Hypothalamus (tissue), 51 donors: ENCODE measurements at regions not wholly inside any gene's neighbourhood (a gene's known extent, or its start where the extent isn't known, plus 50 kb on each side); places are given as distances from the start of the nearest gene placed in this dataset.
A peak's percentile ranks its signal among the peaks of the same experiment; 100 is the strongest.

Experiments used
- DNase-seq, 51 donors: peaks; one replicate each; lab custom pipeline; 2025; lab: John Stamatoyannopoulos, UW

GRCh38 chr11:92808022-92808421, 161.4 kb upstream of the MTNR1B start:
- no peak for DNase-seq

DNA sequence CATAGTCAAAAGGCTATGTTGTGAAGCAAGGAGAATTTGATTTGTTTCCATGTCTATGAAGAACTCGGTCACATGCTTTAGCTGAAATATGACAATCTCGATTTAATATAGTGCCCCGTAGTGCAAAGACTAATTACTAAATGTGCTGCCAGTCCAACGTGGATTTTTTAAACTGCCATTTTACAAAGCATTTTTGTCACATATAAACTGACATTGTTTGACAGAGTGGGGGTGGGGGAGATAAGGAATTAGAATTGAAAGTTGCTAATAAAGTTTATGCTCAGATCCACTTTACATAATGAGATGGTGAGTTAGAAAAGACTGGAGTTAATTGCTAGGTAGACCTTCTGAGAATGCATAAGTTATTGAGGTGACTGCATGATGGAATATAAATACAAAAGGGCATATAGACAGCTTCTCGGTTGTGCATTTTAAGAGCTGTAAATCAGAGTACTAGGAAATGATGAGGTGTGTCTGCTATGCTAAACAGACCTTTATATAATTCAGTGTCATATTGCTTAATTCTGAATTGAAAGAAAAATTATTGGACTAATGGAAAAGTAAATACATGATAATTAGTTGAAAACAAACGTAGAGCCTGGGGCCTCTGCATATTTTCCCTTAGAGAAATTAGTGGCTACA, 158.9 kb upstream of the MTNR1B start:
- no peak for DNase-seq

DNA sequence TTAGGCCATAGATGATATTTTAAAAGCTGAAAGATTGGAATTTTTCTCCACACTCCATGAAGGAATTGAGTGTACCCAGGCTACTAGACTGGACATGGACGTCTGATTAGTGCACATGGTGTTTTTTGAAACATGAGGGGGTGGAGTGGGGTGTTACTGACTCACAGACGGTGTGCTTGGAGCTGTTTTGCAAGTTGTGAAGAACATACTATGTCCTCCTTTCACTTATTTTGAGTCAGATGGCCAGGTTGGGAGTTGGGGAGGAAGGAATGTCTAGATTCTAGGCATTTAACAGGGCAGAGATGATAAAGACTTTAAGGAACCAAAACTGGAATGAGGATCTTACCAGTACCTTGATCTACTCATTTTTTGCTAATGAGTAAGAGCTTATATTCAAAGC, 158.1 kb upstream of the MTNR1B start:
- no peak for DNase-seq

DNA sequence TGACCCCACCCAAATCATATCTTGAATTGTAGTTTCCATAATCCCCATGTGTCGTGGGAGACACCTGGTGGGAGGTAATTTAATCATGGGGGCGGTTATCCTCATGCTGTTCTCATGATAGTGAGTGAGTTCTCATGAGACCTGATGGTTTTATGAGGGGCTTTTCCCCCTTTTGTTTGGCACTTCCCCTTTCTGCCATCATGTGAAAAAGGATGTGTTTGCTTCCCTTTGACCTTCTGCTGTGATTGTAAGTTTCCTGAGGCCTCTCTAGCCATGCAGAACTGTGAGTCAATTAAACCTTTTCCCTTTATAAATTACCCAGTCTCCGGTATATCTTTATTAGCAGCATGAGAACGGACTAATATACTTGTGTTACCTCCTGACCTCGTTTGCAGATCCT, 156.6 kb upstream of the MTNR1B start:
- no peak for DNase-seq

DNA sequence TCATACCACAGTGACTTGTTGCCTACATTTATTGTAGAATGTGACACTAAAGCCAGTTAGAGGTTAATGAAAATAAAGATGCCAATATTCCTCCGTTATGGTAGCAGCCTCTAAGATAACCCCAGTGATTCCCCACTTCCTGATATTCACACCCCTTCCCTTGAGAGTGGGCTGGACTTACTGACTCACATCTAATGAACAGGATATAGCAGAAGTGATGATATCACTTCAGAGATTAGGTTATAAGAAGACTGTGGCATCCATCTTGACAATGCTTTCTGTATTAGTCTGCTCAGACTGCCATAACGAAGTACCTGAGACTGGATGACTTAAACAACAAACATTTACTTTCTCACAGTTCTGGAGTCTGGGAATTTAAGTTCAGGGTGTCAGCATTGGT, 149.6 kb upstream of the MTNR1B start:
- no peak for DNase-seq

- DNase-seq, result no peak
Measured at GRCh38 chr11:92820860-92821259, 148.6 kb upstream of the MTNR1B start.

GRCh38 chr11:92822410-92822809, 147.0 kb upstream of the MTNR1B start:
- peak in 1 of 51 donors; percentile 9 for DNase-seq

DNA sequence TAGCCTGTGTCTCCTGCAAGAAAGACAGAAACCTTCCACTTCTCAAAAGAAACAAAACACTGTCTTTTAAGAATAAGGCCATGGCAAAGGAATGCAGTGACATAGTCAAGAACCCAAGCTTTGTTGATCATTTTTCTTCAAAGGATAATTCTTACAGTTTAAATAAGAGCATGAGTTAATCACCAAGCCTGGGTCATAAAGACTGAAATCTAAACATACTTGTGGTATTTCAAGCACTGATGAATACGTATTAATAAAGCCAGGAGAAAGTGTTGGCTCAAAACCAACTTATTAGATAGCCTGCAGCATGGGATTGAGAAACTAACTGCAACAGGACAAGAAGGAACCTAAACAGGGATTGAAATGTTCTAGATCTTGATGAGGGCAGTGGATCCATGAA, 143.3 kb upstream of the MTNR1B start:
- DNase-seq, result no peak

GRCh38 chr11:92826603-92827002, 142.8 kb upstream of the MTNR1B start:
- no peak for DNase-seq

DNA sequence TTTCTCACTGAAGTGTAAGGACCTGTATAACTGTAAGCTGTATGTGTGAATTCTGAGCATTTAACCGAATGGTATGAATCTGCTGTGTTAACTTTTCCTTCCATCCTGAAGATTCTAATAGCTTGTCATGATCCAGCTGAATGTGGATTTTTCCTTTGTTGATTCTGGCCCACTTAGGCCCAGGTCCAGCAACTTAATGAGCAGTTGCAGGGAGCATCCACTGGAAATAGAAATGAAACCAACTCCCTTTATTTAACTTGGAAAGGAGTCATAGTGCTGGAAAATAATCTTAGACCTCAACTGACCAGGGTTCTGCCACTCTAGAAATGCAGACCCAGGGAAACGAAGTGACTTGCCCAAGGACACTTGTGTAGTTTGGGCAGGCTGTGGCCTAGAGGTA, 142.3 kb upstream of the MTNR1B start:
- DNase-seq, result no peak

GRCh38 chr11:92828556-92828955, 140.9 kb upstream of the MTNR1B start:
- peak in 2 of 51 donors; percentile 2 to 6 for DNase-seq

- DNase-seq, result no peak
Measured at GRCh38 chr11:92829121-92829520, 140.3 kb upstream of the MTNR1B start.

- DNase-seq, result no peak
Measured at GRCh38 chr11:92829671-92830070, 139.8 kb upstream of the MTNR1B start.

DNA sequence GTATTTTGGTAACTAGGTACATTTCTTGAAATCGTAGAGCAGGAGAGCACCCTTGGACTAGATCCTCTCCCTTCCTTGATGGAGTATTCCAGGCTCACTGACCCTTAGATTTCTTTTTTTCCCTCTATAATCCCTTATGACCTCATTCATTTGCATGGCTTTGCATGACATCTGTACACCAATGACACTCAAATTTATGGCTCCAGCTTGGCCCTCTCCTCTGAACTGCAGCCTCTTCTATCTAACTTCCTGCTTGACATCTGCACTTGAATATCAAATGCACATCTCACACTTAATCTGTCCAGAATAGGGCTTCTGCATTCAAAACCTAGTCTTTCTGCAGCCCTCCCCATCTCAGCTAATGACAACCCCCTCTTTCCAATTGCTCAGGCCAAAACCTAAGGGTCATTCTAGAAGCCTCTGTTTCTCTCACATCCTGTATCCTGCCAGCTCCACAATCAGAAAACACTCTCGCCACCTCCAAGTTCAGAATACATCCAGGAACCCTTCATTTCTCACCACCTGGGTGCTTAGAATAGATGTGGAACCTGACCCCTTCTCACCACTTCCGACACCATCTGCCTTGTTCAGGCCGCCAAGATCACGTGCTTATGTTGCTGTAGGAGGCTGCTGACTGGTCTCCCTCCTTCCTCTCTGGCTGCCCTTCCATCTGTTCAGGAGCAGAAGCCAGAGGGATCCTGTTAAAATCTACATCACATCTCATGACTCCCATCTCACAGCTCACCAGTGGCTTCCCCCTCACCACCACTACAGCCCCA, 138.9 kb upstream of the MTNR1B start:
- no peak for DNase-seq

DNA sequence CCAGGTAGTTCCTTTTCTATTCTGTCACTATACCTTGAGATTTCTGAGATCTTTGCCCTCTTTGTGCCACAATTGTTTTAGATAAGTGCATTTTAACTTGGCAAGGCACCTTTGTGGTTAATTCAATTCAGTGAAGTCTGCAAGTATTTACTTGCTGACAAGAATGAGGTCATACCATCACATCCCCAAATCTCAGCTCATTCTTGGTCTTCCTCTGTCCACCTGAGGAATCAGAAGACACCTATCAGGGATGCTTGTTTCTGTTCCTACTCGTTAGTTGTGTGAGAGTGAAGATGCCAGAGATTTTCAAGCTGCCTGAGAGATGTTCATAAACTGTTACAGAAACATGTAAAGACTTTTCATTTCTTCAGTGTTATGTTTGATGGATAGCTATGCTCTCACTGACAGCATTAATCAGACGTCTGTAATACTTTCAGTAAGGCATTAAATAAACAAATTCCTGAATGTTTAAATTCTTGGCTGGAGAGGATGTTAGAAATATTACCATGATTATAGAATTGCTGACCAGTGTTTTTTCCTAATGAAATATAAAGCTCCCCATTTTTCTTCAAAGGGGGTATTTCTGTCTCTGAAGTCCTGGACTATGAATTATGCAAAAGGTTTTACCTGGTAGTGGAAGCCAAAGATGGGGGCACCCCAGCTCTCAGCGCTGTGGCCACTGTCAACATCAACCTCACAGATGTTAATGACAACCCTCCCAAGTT, 135.0 kb upstream of the MTNR1B start:
- DNase-seq, result no peak

DNA sequence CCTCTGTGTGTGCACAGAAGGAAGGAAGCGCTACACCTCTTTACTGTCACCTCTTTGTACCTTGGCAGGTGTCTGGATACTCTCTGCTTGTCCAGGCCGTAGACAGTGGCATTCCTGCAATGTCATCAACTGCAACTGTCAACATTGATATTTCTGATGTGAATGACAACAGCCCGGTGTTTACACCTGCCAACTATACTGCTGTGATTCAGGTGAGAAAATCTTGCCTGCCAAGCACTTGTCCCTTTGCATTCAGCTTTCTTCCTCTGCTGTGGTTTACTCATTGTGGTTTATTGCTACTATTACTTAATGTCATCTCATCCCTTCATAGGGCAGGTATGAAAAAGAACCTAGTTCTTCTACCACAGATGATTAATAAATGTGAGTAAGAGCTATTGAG, 131.9 kb upstream of the MTNR1B start:
- no peak for DNase-seq

DNA sequence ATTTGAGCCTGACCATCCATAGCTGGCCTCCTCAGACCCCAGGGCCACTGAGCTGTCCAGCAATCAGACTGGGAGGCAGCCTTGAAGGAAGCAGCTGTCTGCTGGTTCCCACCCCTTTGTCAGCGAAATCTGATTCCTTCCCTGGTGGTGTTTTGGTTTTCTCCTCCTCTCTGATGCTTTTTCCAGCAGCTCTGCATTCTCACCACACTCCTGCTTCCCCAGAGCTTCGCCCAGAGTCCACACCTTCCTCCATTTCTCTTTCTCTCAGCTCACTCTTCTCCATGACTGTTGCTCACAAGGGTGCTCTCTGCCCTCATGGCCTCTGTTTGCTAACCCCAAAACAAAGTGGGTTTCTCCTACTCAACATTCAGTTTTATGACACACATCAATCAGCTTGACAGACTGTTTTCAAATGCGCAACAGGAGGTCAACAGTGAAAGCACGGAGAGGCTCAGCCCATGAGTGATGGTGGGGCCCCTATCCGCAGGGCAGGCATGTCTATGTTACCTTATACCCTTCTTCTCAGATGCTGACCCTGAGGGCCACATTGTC, 130.6 kb upstream of the MTNR1B start:
- DNase-seq, result no peak

GRCh38 chr11:92839450-92839849, 130.0 kb upstream of the MTNR1B start:
- no peak for DNase-seq

- DNase-seq, result no peak
Measured at GRCh38 chr11:92841719-92842118, 127.7 kb upstream of the MTNR1B start.

- no peak for DNase-seq
Measured at GRCh38 chr11:92843455-92843854, 126.0 kb upstream of the MTNR1B start.

DNA sequence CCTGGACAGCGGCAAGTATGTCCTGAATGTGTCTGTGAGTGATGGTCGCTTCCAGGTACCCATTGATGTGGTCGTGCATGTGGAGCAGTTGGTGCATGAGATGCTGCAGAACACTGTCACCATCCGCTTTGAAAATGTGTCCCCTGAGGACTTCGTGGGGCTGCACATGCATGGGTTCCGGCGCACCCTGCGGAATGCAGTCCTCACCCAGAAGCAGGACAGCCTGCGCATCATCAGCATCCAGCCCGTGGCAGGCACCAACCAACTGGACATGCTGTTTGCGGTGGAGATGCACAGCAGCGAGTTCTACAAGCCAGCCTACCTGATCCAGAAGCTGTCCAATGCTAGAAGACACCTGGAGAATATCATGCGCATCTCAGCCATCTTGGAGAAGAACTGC, 125.3 kb upstream of the MTNR1B start:
- DNase-seq, result no peak

- no peak for DNase-seq
Measured at GRCh38 chr11:92845390-92845789, 124.1 kb upstream of the MTNR1B start.
